K562 (cell line): ENCODE measurements at regions not wholly inside any gene's neighbourhood (a gene's known extent, or its start where the extent isn't known, plus 50 kb on each side); places are given as distances from the start of the nearest gene placed in this dataset.

Experiments
- ATAC-seq: fragments of 200-7000 bp; cut with Tn5 transposase; 3 replicates; pipeline ENCODE4 v1.9.1; 2020; ENCODE audit warnings: moderate library complexity
- BruUV-seq: library from RNA; stranded (reverse); fragments of 400-500 nt; replicated peaks from 2 replicates; lab custom pipeline; 2021; lab: Mats Ljungman, UMichigan
- CTCF ChIA-PET: fragments of 300-600 bp; formaldehyde crosslinking; extraction: SDS; loops from one replicate; lab custom pipeline; 2021; ENCODE audit warnings: low intra/inter-chr PET ratio; lab: Yijun Ruan, JAX
- POLR2A ChIA-PET: fragments of 300-600, 350-650 bp; sonication (Branson Sonifier 250); formaldehyde crosslinking; extraction: SDS; loops from one replicate; lab custom pipeline; 2021; ENCODE audit warnings: antibody characterized with exemption, inconsistent platforms; lab: Yijun Ruan, JAX
- DNase-seq, 4 experiments: peaks; one replicate each; pipeline versions ENCODE4 v3.0.0 to v3.0.0-alpha.2; 2011 to 2018; ENCODE audit warnings: low spot score in 3 of 4, mixed read lengths in 3 of 4; ENCODE audit errors: extremely low read depth in 1 of 4
- FAIRE-seq: peaks from 2 replicates; lab custom pipeline; 2011; peaks lifted over from hg19 to GRCh38; lab: Jason Lieb, UNC
- H2AFZ ChIP-seq: 2 replicates; pipeline ENCODE4 v1.6.0; 2011; ENCODE audit warnings: low read depth, low read length, control low read depth, inconsistent platforms
- H3K27ac ChIP-seq: fragments of 200-600 bp; 3 replicates; pipeline ENCODE4 v1.8.0; 2011; ENCODE audit warnings: low read depth, mild to moderate bottlenecking, control low read depth, inconsistent platforms, low read length, moderate library complexity, mixed read lengths; ENCODE audit errors: extremely low read depth
- H3K27me3 ChIP-seq, 2 experiments: fragments of 300-600 bp in 1 of 2; 2 replicates in 1 of 2; 3 replicates in 1 of 2; pipeline versions ENCODE4 v1.6.0 to v1.8.0; 2011; ENCODE audit warnings: inconsistent platforms in 2 of 2, low read length in 2 of 2, mild to moderate bottlenecking in 1 of 2, mixed read lengths in 1 of 2, moderate library complexity in 1 of 2; ENCODE audit not compliant: control insufficient read depth in 2 of 2, insufficient read depth in 2 of 2
- H3K36me3 ChIP-seq: fragments of 300-600 bp; 3 replicates; pipeline ENCODE4 v1.8.0; 2011; ENCODE audit warnings: mild to moderate bottlenecking, low read length, inconsistent platforms; ENCODE audit not compliant: control insufficient read depth, insufficient read depth
- H3K4me1 ChIP-seq, 2 experiments: fragments of 200-600 bp in 1 of 2; replicated peaks in 1 of 2; 2 replicates in 1 of 2; 3 replicates in 1 of 2; pipeline versions ENCODE4 v1.5.1 to v1.8.0; 2011; ENCODE audit warnings: inconsistent platforms in 2 of 2, low read length in 2 of 2, mild to moderate bottlenecking in 1 of 2, mixed read lengths in 1 of 2, moderate library complexity in 1 of 2; ENCODE audit not compliant: control insufficient read depth in 2 of 2, insufficient read depth in 2 of 2
- H3K4me2 ChIP-seq: 2 replicates; pipeline ENCODE4 v1.6.1; 2011; ENCODE audit warnings: low read length, control low read depth, inconsistent platforms, mixed read lengths; ENCODE audit not compliant: insufficient read depth
- H3K4me3 ChIP-seq: fragments of 200-600 bp; sonication (generic), shearing (Covaris generic); 2 replicates; pipeline ENCODE4 v1.5.1; 2016; ENCODE audit warnings: control low read depth, inconsistent platforms
- H3K79me2 ChIP-seq: fragments of 200-600 bp; 3 replicates; pipeline ENCODE4 v1.8.0; 2011; ENCODE audit warnings: low read length, inconsistent platforms; ENCODE audit not compliant: control insufficient read depth, insufficient read depth
- H3K9ac ChIP-seq, 2 experiments: 2 replicates each; pipeline versions ENCODE4 v1.6.0 to v1.6.1; 2011; ENCODE audit warnings: low read depth in 2 of 2, low read length in 2 of 2, control low read depth in 1 of 2, inconsistent platforms in 1 of 2, mild to moderate bottlenecking in 1 of 2, mixed read lengths in 1 of 2; ENCODE audit not compliant: insufficient read depth in 1 of 2
- H3K9me1 ChIP-seq: one replicate; pipeline ENCODE4 v1.6.0; 2011; ENCODE audit warnings: inconsistent platforms, mild to moderate bottlenecking, low read length, moderate library complexity; ENCODE audit not compliant: control insufficient read depth, insufficient read depth
- H3K9me3 ChIP-seq: replicated peaks from 2 replicates; pipeline ENCODE4 v1.5.1; 2011; ENCODE audit warnings: low read depth, low read length, inconsistent platforms; ENCODE audit not compliant: control insufficient read depth, insufficient read depth
- H4K20me1 ChIP-seq: replicated peaks from 2 replicates; pipeline ENCODE4 v1.6.1; 2011; ENCODE audit warnings: low read length, inconsistent platforms, mixed read lengths; ENCODE audit not compliant: control insufficient read depth, insufficient read depth
- ATF7 ChIP-seq: fragments of 450-650 bp; IDR thresholded peaks from 2 replicates; pipeline ENCODE4 v1.7.1; 2014; ENCODE audit warnings: mild to moderate bottlenecking, moderate library complexity
- CBFA2T2 ChIP-seq: fragments of 450-650 bp; conservative IDR thresholded peaks from 2 replicates; pipeline ENCODE4 v1.6.1; 2017; ENCODE audit warnings: mild to moderate bottlenecking
- COPS2 ChIP-seq: fragments of 450-650 bp; conservative IDR thresholded peaks from 2 replicates; pipeline ENCODE4 v1.6.1; 2016; ENCODE audit warnings: mild to moderate bottlenecking, moderate library complexity
- FOSL1 ChIP-seq: fragments of 200-800 bp; sonication (Bioruptor generic); conservative IDR thresholded peaks from 2 replicates; pipeline ENCODE4 v1.6.1; 2016; ENCODE audit warnings: missing genetic modification characterization, missing compliant biosample characterization
- FOXA3 ChIP-seq, 2 experiments: fragments of 450-650 bp in 1 of 2; sonication (generic) in 1 of 2; formaldehyde crosslinking; IDR thresholded peaks in 1 of 2; conservative IDR thresholded peaks in 1 of 2; 2 replicates each; pipeline versions ENCODE4 v1.4.0 to v1.8.0; 2020 to 2022; ENCODE audit warnings: mild to moderate bottlenecking in 2 of 2, missing genetic modification reagents in 1 of 2
- HDAC1 ChIP-seq, 2 experiments: fragments of 450-650 bp; IDR thresholded peaks; 2 replicates each; pipeline ENCODE4 v1.6.1; 2016 to 2017; ENCODE audit warnings: inconsistent platforms in 1 of 2, mild to moderate bottlenecking in 1 of 2, moderate library complexity in 1 of 2
- HDAC6 ChIP-seq: IDR thresholded peaks from 2 replicates; pipeline ENCODE4 v1.6.1; 2012; ENCODE audit warnings: low read depth, mild to moderate bottlenecking, control low read depth, inconsistent platforms, low read length, moderate library complexity
- KDM5B ChIP-seq: fragments of 200-600 bp; sonication (generic); IDR thresholded peaks from 2 replicates; pipeline ENCODE4 v1.6.1; 2012; ENCODE audit warnings: low read depth, mild to moderate bottlenecking, moderate library complexity, low read length, control low read depth, inconsistent platforms; ENCODE audit not compliant: insufficient replicate concordance
- NR2C2 ChIP-seq, 2 experiments: fragments of 200-800 bp in 1 of 2; sonication (Bioruptor generic) in 1 of 2; sonication (generic) in 1 of 2; formaldehyde crosslinking in 1 of 2; IDR thresholded peaks; 2 replicates each; pipeline versions ENCODE4 v1.6.1 to v1.8.0; 2016 to 2022; ENCODE audit warnings: mild to moderate bottlenecking in 1 of 2, missing compliant biosample characterization in 1 of 2, missing genetic modification characterization in 1 of 2, missing genetic modification reagents in 1 of 2
- PPARD ChIP-seq: fragments of 250-450 bp; sonication (Bioruptor Pico); IDR thresholded peaks from 2 replicates; pipeline ENCODE4 v1.8.0; 2022; ENCODE audit warnings: inconsistent platforms, mild to moderate bottlenecking, moderate library complexity
- RAD21 ChIP-seq, 2 experiments: fragments of 250-450 bp in 1 of 2; fragments of 450-650 bp in 1 of 2; sonication (Bioruptor Pico) in 1 of 2; formaldehyde crosslinking in 1 of 2; IDR thresholded peaks in 1 of 2; conservative IDR thresholded peaks in 1 of 2; 2 replicates each; pipeline versions ENCODE4 v1.4.0 to v1.8.0; 2020 to 2022; ENCODE audit warnings: mild to moderate bottlenecking in 2 of 2, moderate library complexity in 1 of 2
- RB1 ChIP-seq: fragments of 450-650 bp; IDR thresholded peaks from 2 replicates; pipeline ENCODE4 v1.6.1; 2017; ENCODE audit warnings: low read depth, mild to moderate bottlenecking
- RBBP5 ChIP-seq: fragments of 200-600 bp; sonication (generic); IDR thresholded peaks from 2 replicates; pipeline ENCODE4 v1.6.1; 2012; ENCODE audit warnings: borderline replicate concordance, mild to moderate bottlenecking, low read length, control low read depth, inconsistent platforms; ENCODE audit not compliant: insufficient read depth, poor library complexity, severe bottlenecking
- RBM39 ChIP-seq: fragments of 200-400 bp; formaldehyde crosslinking; optimal IDR thresholded peaks from 2 replicates; pipeline ENCODE3; 2018; ENCODE audit warnings: low read depth, low read length
- TAF7 ChIP-seq: fragments of 450-650 bp; IDR thresholded peaks from 2 replicates; pipeline ENCODE4 v1.6.1; 2016; ENCODE audit warnings: missing genetic modification characterization, missing compliant biosample characterization
- TCF3 ChIP-seq: sonication (generic); formaldehyde crosslinking; IDR thresholded peaks from 2 replicates; pipeline ENCODE4 v1.4.0; 2020; ENCODE audit warnings: mild to moderate bottlenecking, missing genetic modification reagents
- WGBS: fragments of 100-300 bp; shearing (Covaris generic); methylation state at CpG from one replicate; pipeline ENCODE4 v1.1.6; 2016; ENCODE audit warnings: low coverage, mixed read lengths; ENCODE audit not compliant: insufficient coverage; ENCODE audit errors: missing lambda C conversion rate; 5-methylcytosine and 5-hydroxymethylcytosine counted together
- in situ Hi-C: fragments of 300-500 bp; cut with MboI; formaldehyde crosslinking; loops from 4 replicates; pipeline ENCODE4 v1.15.0; 2018; ENCODE audit warnings: inconsistent platforms, mixed read lengths
- intact Hi-C: fragments of 100-400 bp; cut with micrococcal nuclease; formaldehyde crosslinking; loops from 2 replicates; pipeline ENCODE4 v1.14.2; 2022
- TF ChIP-seq, protein P1 (sequence below): conservative IDR thresholded peaks from 2 replicates; pipeline ENCODE4 v1.6.1; 2011; ENCODE audit warnings: low read depth, mild to moderate bottlenecking, low read length; ENCODE audit not compliant: control insufficient read depth
- TF ChIP-seq, protein P2 (sequence below): fragments of 450-650 bp; IDR thresholded peaks from 2 replicates; pipeline ENCODE4 v1.6.1; 2014; ENCODE audit warnings: low read depth, mild to moderate bottlenecking, moderate library complexity, borderline replicate concordance

DNA sequence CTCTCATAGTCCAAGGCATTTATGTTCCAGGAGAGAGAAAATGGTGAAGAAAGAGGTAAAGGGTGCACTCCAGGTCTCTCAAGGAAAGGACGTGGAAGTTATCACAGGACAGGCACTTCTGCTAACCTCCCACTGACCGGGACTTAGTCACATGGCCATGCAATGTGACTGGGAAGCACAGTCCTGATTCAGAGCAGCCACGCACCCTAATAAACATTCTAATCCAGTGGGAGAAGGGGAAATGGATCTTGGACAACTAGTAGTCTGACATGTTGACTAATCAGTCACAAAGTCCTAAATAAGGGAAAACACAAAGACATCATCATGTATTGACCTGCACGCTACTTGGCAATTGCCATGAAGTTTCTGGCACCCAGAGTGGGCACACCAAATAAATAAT lies 417.5 kb upstream of the ZMIZ1 start:
- H3K79me2 ChIP-seq: no peaks in the 10 kb centered on the region
- H3K9me3 ChIP-seq: no peaks in the 10 kb centered on the region
- H2AFZ ChIP-seq: no peak overlapping the region
- ATAC-seq (no peak), DNase-seq (no peak), FAIRE-seq (no peak)
- no peaks in the 10 kb centered on the region for H3K36me3 ChIP-seq
- intact Hi-C loops (loop anchor here (10.0 kb wide), 2 partner anchors 346 to 436 kb away; no protein-coding TSS in a partner anchor), in situ Hi-C loops (no loop called here)
- 0 out of 2 replicates have a peak, but pooled peaks cover 5% of the 10 kb centered on the region for H4K20me1 ChIP-seq
- H3K9ac ChIP-seq: no peak overlapping the region
- BruUV-seq: no TSS peak
- peaks cover 0 to 6% of the 10 kb centered on the region in 2 experiments; a peak in 3 of 5 replicates for H3K27me3 ChIP-seq
- ChIA-PET CTCF (no interaction called here), POLR2A (interaction anchor here (1.1 kb wide), 1 partner anchor 10 kb away, joined by 4 read pairs; no protein-coding TSS in a partner anchor)
- H3K27ac ChIP-seq: no peak overlapping the region
- H3K4me2 ChIP-seq: no peak overlapping the region
- 0% methylated on average over 4 of the region's 4 CpGs for WGBS
- H3K9me1 ChIP-seq: no peaks in the 10 kb centered on the region
- no peak for TF ChIP-seq KDM5B
- no peak for TF ChIP-seq FOXA3 (CRISPR knock-in tag; conservative IDR thresholded peaks at IDR 0.05 in 1 of 2, IDR thresholded peaks at IDR 0.05 in 1 of 2)
- TF ChIP-seq HDAC1 (IDR thresholded peaks at IDR 0.05): no peak
- no peak for TF ChIP-seq PPARD
- no peak for TF ChIP-seq COPS2
- TF ChIP-seq, protein P1, sequence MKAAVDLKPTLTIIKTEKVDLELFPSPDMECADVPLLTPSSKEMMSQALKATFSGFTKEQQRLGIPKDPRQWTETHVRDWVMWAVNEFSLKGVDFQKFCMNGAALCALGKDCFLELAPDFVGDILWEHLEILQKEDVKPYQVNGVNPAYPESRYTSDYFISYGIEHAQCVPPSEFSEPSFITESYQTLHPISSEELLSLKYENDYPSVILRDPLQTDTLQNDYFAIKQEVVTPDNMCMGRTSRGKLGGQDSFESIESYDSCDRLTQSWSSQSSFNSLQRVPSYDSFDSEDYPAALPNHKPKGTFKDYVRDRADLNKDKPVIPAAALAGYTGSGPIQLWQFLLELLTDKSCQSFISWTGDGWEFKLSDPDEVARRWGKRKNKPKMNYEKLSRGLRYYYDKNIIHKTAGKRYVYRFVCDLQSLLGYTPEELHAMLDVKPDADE: no peak
- TF ChIP-seq RAD21 (CRISPR knock-in tag; conservative IDR thresholded peaks at IDR 0.05 in 1 of 2, IDR thresholded peaks at IDR 0.05 in 1 of 2): no peak
- TF ChIP-seq, protein P2, sequence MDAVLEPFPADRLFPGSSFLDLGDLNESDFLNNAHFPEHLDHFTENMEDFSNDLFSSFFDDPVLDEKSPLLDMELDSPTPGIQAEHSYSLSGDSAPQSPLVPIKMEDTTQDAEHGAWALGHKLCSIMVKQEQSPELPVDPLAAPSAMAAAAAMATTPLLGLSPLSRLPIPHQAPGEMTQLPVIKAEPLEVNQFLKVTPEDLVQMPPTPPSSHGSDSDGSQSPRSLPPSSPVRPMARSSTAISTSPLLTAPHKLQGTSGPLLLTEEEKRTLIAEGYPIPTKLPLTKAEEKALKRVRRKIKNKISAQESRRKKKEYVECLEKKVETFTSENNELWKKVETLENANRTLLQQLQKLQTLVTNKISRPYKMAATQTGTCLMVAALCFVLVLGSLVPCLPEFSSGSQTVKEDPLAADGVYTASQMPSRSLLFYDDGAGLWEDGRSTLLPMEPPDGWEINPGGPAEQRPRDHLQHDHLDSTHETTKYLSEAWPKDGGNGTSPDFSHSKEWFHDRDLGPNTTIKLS: no peak
- no peak for TF ChIP-seq FOSL1
- TF ChIP-seq HDAC6: no peak
- no peak for TF ChIP-seq RBM39
- TF ChIP-seq RBBP5: no peak
- no peak for TF ChIP-seq TCF3 (CRISPR knock-in tag)
- no peak for TF ChIP-seq ATF7
- no peak for TF ChIP-seq RB1
- no peak for TF ChIP-seq NR2C2 (CRISPR knock-in tag; IDR thresholded peaks at IDR 0.05)
- no peak for TF ChIP-seq NR2C2 (tag; IDR thresholded peaks at IDR 0.05)
- TF ChIP-seq CBFA2T2: no peak
- TF ChIP-seq TAF7: no peak
- 0 out of 5 replicates have a peak, but pooled peaks cover 0 to under 1% of the 10 kb centered on the region in 2 experiments for H3K4me1 ChIP-seq
- no peak overlapping the region for H3K4me3 ChIP-seq
